GM21529 (cell line): ENCODE measurements at regions not wholly inside any gene's neighbourhood (a gene's known extent, or its start where the extent isn't known, plus 50 kb on each side); places are given as distances from the start of the nearest gene placed in this dataset.

Experiments used
- ATAC-seq: cut with Tn5 transposase; IDR thresholded peaks from one replicate; pipeline ENCODE4 v1.9.1; 2021; ENCODE audit not compliant: unreplicated experiment

DNA sequence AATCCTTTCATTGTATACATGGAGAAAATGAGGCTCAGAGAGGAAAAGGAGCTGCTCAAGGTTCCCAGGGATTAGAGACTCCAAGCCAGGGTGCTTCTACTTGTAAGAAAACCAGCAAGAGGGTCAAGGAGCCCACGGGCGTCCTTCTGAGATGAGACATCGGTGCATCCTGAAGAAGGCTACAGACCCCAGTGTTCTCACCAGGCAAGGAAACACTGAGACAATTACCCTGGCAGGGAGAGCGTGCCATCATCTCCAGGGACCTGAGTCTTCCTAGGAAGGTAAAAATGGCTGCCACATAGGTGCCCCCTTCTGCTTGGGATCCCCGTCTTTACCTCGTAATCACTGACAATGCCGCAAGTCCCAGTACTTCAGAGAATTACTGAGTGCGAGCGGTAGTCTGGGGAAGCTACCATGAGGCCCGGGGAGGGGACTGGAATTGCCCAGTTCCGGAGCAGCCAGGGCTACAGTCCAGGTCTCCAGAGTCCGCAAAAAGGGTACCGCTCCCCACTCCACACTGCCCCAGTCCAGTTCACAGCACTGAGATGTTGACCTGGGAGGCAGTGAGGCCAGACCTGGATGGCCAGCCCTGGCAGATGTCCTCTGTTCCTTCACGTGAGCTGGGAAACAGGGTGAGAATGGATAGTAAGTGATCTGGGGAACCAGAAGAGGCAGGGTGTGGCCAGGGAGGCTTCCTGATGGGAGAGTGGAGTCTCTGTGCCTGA lies 164.7 kb upstream of the SMAD3 start:
- no peak for ATAC-seq

DNA sequence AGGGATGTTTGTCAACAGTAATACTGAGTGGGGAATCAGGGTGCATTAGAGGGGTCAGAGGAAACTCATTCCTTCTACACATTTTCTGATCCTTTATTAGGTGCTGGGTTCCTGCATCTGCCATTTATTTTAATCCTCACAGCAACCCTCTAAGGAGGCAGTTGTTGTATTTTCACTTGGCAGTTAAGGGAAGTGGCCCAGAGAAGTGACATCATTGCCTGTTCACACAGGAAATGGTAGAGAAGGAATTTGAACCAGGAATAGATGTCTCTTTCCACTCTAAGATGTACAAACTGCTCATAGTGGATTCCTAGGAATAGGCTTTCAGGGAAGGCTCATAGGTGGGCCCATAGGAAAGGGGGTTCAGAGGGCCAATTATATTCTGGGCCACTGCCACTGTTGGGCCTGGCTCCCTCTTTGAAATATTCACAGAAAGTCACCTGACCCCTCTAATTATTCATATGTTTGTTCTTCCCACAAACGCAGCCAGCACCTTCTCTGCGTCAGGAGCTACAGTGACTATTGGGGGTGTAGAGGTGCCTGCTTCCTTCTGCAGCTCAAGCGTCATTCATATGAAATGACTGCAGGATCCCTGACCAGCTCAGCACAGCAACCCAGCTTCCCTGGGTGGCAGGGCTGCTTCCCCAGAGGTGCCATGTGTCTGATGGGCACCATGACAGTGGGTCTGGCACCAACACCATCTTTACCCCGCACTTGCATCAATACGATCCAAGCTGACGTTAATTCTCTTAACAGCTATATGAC lies 163.9 kb upstream of the SMAD3 start:
- no peak for ATAC-seq

DNA sequence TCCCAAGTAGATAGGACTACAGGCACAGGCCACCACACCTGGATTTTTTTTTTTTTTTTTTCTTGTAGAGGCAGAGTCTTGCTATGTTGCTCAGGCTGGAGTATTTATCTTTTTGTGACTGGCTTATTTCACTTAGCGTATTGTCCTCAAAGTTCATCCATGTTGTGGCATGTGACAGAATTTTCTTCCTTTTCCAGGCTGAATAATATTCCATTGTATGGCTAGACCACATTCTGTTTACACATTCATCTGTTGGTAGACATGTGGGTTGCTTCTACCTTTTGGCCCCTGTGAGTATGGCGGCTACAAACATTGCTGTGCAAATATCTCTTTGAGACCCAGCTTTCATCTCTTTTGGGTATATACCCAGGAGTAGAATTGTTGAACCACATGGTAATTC lies 160.2 kb upstream of the SMAD3 start:
- no peak for ATAC-seq

DNA sequence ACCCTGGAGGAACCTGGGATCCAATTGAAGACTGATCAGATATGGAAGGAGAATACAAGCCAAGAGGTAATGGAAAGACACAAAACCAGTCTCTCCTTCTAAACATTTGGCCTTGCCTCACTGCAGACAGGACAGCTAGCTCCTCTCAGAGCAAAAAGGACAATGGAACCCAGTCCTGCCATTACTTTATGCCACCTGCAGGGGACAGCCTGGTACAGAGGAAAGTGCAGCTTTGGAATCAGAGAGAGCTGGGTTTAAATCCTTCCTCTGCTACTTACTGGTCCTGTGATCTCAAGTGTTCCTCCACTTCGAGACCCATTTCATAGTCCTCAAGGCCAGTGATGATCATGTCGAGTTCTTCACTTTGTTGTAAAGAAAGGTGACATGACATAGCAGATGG lies 159.4 kb upstream of the SMAD3 start:
- no peak for ATAC-seq

DNA sequence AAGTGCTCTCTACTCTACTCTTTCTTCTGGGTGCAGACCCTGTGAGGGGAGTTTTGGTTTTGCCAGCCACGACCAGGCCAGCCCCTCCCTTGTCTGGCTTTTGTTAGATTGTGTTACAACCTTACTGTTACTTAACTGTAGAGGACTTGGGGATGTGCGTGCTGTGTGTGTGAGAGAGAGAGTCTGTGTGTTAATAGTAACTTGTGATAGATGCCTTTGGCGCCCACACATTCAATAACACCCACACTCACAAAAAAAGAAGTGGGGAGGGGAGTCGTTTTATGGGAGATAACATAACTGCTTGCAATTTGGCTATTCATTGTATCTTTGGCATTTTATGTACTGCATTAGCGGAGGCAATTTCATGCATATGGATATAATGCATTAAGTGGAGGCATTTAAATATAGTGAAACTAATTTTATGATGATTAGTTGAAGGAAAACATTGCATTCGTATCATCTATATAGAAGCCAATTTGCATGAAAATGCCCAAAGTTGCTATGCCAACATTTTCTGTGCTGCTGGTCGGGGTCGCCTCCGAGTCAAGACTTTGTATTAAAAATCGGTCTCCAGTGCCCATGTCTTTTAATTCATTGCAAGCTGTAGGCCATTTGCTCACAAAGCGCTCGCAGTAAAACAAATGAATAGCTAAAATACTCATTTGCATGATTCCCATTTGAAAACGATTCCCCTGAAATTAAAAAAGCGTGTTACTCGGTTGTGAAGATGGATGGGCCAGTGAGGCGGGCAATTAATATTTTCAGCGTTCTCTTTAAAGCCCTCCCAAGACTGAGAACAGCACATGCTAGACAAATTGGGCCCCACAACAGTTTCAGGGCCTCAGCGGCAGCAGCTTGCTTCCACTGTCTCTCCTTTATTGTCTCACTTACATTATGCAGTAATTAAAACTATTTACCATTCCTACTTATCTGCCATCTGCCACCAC lies 158.5 kb upstream of the SMAD3 start:
- ATAC-seq = no peak

DNA sequence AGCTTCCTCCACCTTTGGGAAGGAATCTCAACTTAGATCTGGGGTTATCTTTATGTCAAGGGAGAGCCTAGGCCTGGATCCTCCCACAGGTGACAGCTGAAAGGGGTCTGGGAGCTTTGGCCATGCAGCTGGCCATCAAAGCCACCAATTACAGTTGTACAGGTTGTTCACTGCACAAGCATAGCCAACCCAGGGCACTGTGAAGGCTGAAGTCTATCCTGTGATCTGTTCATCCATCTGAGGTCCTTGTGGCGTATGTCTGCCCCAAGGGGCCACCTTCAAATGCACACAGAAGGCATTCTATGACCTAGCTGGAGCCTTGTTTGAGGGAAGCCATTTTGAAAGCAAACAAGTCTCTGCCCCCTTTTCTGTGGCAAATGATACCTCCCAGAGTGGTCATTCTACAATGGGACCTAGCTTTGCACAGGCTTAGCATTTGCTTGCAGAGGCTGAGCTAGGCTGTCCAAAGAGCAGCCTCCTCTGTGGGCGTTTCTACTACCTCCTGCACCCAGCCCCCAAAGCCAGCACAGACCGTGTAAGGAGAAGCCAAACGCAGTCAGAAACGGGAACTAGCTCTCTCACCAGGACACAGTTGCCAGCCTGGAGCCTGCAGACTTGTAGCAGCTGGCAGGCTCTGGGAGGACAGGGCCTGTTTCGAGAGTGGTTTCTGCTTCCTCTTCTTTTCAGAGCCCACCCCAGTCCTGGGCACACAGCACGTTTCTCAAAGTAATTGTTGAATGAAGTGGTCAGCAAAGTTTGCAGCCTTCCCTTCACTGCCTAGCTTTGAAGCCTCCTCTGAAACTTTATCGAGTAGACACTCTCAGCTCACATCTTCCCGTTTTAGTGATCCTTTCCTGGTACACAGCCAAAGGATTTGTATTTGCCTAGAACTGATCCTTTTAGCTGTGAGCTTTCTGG lies 157.3 kb upstream of the SMAD3 start:
- ATAC-seq = peak; percentile 58

DNA sequence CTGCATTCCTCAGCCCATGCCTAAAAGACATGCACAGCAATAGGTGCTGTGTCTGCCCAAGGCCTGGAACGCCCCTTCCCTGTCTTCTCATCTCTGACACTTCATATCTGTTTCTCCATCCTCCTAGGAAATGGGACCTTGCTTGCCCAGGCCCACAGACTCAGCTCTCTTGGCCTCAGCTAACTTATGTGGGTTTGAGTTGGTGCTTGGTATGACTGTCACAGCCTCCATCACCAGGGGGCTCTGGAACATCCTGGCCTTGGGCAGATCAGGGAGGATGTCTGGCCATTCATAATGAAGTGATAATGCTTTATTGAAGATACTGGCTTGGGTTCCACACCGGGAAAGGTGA lies 156.7 kb upstream of the SMAD3 start:
- no peak for ATAC-seq

DNA sequence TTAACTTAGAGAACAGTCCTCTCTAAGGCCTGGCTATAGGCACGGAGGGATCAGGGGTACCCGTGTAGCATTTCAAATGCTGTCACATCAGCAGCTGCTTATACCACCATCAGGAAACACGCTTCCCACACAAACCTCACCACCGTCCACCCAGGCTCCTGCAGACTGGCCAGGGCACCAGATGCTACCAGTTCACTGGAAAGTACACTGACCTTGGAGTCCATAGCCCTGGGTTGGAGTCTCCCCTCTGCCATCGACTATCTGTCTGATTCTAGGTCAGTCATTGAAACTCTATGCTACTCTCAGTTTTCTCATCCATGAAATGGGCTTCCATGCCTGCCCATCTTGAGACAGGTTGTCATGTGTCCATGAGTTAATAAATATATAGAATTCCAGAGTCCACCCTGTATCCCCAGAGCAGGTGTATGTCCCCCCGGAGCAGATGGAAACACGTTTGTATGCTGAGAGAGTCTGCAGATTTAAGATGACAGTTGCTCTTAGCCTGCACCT lies 156.0 kb upstream of the SMAD3 start:
- ATAC-seq = no peak

DNA sequence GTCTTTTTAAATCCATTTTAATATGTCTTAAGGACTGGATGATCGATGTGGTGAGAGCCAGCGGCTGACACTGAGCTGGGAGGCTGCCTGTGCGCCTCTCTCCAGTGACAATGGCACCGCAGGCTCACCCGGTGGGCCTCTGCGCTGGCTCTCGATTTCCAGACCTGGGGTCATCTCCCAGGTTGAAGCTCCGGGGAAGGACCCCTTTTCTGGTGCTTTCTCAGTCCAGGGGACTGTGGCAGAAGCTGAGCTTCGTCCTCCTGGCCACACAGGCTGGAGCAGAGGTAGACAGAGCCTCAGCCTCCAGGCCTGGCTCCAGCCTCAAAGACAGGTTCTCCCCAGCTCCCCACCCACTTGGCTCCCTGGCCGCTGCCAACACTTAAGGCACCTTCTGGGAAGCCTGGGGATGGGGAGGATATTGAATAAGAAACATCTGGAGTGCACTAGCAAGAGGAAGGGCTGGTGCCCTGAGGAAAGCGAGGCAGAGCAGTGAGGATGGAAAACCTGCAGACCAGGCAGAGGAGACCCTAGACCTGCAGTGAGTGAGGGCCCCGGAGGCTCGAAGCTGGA lies 154.2 kb upstream of the SMAD3 start:
- ATAC-seq = no peak

DNA sequence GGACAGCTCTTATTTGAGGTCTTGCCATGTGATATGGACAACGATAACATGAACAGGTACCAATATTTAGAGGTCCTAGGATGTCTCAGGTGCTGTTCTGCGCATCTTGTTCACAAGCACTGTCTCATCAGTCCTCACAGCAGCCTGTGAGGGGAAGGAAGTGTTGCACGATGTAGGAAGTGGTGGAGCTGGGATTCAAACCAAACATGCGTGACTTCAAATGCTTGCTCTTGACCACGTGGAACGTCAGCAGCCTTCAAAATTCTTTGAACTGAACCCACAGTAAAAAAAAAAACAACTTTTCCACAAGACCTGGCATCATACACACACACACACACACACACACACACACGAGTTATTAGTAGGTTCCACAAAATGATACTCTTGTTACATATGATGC lies 153.4 kb upstream of the SMAD3 start:
- ATAC-seq = no peak

DNA sequence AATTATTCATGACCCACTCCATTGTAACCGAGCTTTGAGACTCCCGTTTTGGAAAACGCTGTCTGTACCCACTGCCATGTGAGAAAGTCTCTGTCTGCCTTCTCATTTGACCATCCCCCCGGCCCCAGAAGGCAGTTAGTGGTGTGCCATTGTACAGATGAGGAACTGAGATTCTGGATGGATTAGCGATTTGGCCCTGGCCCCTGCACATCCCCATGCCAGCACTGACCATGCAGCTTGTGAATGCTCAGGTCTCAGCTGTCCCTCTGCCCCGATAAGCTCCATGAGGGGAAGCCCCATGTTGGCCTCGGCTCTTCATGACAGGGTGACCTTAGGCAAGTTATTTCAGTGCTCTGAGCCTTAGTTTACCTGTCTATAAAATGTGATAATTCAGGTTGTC lies 153.0 kb upstream of the SMAD3 start:
- no peak for ATAC-seq

DNA sequence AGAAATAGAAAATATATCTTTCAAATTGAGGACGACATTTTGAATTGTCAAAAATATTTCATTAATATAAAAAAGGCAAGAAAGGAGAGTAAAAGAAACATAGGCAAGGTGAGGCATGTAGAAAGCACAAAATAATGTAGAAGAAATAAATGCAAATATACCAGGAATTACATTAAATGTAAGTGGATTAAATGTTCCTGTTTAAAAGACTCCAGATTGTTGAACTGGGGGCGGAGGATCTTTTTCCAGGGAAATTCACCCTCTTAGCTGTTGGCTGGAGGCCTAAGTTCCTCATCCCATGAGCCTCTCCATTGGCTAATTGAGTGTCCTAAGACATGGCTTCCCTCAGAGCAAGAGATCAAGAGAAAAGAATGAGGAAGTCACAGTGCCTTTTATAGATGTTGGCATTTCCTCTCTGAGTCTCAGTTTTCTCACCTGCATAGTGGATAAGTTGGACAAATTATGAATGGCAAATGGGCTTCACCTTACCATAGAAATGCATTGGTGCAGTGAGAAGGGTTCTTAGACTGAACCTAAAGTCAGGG lies 147.4 kb upstream of the SMAD3 start:
- no peak for ATAC-seq

DNA sequence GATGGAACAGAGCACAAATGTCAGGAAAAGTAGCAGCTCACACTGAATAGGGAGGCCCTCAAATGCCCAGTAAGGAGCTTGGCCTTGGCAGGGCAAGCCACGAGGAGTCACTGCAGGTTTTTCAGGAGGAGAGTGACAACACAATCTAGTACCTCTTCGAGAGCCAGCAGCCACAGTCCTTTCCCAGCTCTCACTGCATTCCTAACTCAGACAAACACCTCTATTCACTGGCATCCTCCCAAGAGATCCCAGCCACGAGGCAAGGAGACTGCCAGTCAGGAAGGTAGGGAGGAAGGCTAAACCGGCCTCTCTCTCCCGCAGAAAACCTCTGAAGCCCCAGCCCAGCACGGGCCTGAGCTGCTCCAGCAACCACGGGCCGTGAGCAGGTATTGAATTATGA lies 146.0 kb upstream of the SMAD3 start:
- no peak for ATAC-seq

DNA sequence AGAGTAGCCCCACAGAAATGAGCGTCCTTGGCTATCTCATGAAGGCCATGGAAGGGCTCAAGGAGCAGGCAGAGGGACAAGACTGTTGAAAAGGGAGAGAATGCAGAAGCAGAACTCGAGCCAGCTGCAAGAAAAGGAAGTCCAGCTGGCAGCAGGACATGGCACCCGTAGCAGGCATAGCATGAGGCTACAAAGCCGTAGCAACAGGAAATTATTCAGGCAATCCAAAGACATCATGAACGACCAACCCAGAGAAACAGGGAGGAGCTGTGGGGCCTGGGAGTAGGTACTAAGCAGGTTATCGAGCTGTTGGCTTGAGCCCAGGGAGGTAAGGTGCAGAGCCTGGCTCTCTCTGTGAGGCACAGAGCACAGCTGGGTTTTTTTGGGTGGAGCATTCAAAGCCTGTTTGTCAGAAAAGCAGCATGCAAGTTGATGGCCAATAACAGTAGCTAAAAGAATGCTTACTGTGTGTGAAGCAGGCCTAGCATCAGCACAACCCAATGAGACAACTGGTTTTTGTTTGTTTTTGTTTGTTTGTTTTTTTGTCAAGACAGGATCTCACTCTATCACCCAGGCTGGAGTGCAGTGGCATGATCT lies 144.0 kb upstream of the SMAD3 start:
- no peak for ATAC-seq

DNA sequence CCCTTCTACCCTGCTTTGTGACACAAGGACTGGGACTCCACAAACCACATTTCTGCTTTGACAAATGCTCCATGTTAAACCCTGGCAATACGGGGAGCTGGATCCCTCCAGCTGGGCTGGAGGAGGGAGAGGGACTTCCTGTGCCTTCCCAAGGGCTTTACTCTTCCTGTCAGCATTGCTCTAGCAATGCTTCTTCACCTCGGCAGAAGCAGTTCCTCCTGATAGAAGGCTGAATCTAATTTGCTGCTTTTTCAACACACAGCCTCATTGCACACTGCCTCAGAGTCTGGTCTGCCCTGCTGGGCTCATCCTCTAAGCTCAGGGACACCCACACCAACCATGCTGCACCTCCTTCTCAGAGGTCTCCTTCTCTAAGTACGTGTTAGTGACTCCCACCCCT lies 142.8 kb upstream of the SMAD3 start:
- ATAC-seq = no peak

DNA sequence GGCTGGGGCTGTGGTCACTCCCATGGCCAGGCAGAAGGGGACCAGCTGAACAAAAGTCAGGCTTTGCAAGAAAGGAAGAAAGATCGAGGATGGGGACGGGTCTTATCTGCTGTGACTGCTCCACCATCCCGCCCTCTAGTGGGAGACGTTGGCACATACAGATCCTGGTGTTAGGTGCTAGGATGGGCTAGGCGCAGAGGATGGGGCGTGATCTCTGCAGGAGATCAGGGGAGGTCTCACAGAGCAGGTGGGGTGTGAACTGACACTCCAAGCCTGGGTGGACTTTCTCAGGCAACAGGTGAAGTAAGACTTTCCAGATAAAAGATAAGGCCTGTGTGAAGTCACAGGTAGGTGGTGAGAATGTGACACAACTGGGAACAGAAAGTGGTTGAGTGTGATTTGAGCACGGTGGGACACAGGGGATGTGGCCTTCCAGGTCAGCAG lies 141.9 kb upstream of the SMAD3 start:
- no peak for ATAC-seq

DNA sequence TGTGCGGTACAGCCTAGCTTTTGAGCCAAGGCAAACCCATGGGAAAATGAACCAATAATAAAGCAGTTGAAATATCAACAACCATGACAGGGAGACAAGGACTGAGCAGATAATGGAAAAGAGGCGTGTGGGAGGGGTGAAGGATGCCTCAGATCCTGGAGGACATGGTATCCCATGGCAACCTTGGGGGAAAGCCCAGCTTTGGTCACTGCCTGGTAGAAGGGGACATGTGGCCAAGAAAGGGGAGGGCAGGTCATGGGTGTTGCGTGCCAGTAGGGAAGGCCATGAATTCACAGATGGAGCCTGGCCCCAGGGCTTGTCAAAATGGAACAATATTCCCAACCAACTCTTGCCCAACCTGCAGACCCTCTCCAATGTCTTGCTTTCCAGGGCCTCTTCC lies 140.5 kb upstream of the SMAD3 start:
- no peak for ATAC-seq

DNA sequence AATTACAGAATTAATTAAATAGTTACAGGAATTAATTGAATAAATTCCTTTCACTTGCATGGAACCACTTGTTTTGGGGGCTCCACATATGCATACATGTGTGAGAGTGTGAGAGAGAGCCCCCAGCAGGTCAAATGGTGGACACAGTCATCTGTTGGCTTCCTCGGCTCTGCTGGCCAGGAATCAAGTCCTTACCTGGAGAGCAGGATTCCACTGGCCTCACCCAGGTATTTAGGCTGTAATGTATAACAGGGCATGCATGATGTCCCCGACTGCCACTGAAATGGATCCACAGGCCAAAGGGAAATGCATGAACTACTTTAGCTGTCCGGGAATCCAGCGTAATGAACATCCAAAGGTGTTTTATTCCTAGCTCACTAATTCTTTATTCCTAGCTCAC lies 139.7 kb upstream of the SMAD3 start:
- ATAC-seq = no peak
